ENCODE measurements at regions not wholly inside any gene's neighbourhood (a gene's known extent, or its start where the extent isn't known, plus 50 kb on each side); places are given as distances from the start of the nearest gene placed in this dataset.

DNA sequence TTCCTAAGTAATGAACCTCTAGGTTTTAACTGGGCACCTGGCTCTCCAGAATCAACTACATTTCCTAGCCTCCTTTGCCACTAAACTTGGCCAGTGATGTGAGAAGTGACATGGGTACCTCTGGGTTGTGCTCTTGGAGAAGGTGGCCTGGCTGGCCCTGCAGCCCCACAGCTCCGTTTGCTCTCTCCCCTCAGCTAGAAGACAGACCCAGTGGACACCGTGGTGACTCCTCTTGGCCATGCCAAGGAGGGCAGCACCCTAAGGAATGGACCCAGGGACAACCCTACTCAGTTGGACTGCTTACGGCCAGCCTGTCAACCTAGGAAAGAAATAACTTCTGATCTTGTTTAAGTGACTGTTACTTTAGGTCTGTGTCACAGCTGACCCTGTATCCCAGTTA is 151.4 kb downstream of the TMEM132E start:
- Histone ChIP-seq H4K20me1 (ENCODE audit: control insufficient read depth, insufficient read depth, insufficient read length) (no peaks in the 10 kb centered on the region), H2BK5ac (ENCODE audit: insufficient read length, low read length) (no peak overlapping the region), H2AK5ac (ENCODE audit: insufficient read length, low read length) (no peak overlapping the region), H3K4me1 (ENCODE audit: insufficient read depth, low read length) (no peaks in the 10 kb centered on the region), H2BK120ac (ENCODE audit: low read depth, low read length, poor library complexity, severe bottlenecking) (no peak overlapping the region), H2BK15ac (ENCODE audit: low read depth, low read length) (no peak overlapping the region), H3K27ac (ENCODE audit: insufficient read length, low read depth, low read length) (no peak overlapping the region), H4K8ac (replicated peaks; ENCODE audit: insufficient read length, low read depth, low read length) (no peak overlapping the region), H4K5ac (ENCODE audit: insufficient read length, low read depth, low read length) (no peak overlapping the region), H3K4ac (ENCODE audit: low read depth, low read length) (no peak overlapping the region), H3K9me3 (ENCODE audit: control insufficient read depth, low read depth, low read length) (no peaks in the 10 kb centered on the region), H3K4me2 (ENCODE audit: insufficient read depth, insufficient read length, low read length) (no peak overlapping the region), H3K23me2 (ENCODE audit: insufficient read length, low read depth, low read length, poor library complexity, severe bottlenecking) (no peaks in the 10 kb centered on the region), H3K9ac (ENCODE audit: extremely low read depth, insufficient read length, low read length) (no peak overlapping the region), H3K79me1 (ENCODE audit: insufficient read depth, low read depth, low read length, poor library complexity, severe bottlenecking) (no peaks in the 10 kb centered on the region), H2BK12ac (ENCODE audit: insufficient read length, low read depth, low read length) (no peak overlapping the region), H3T11ph (ENCODE audit: low read length) (no peak overlapping the region), H4K91ac (ENCODE audit: insufficient read length, low read depth, low read length) (no peak overlapping the region), H3K14ac (ENCODE audit: insufficient read depth, low read length) (no peak overlapping the region; the same call in 1 of the 2 replicates), H3K18ac (ENCODE audit: insufficient read length, low read depth, low read length) (no peak overlapping the region), H2AFZ (ENCODE audit: low read length) (no peak overlapping the region), H3K23ac (ENCODE audit: insufficient read length, low read depth, low read length) (no peak overlapping the region), H3K79me2 (ENCODE audit: insufficient read depth, low read length) (no peaks in the 10 kb centered on the region), H2BK20ac (ENCODE audit: low read depth, low read length, poor library complexity, severe bottlenecking) (no peak overlapping the region), H3K27me3 (ENCODE audit: insufficient read depth, low read length) (no peaks in the 10 kb centered on the region), H3K56ac (ENCODE audit: insufficient read length, low read depth, low read length) (no peak overlapping the region)
- H3K27me3 Mint-ChIP-seq (ENCODE audit: low read depth) = peaks cover 5% of the 10 kb centered on the region
- H3K9me3 Mint-ChIP-seq = peaks cover 5 to 10% of the 10 kb centered on the region in 2 experiments; a peak in 4 of 5 replicates
- TF ChIP-seq, protein P1, sequence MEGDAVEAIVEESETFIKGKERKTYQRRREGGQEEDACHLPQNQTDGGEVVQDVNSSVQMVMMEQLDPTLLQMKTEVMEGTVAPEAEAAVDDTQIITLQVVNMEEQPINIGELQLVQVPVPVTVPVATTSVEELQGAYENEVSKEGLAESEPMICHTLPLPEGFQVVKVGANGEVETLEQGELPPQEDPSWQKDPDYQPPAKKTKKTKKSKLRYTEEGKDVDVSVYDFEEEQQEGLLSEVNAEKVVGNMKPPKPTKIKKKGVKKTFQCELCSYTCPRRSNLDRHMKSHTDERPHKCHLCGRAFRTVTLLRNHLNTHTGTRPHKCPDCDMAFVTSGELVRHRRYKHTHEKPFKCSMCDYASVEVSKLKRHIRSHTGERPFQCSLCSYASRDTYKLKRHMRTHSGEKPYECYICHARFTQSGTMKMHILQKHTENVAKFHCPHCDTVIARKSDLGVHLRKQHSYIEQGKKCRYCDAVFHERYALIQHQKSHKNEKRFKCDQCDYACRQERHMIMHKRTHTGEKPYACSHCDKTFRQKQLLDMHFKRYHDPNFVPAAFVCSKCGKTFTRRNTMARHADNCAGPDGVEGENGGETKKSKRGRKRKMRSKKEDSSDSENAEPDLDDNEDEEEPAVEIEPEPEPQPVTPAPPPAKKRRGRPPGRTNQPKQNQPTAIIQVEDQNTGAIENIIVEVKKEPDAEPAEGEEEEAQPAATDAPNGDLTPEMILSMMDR (conservative IDR thresholded peaks at IDR 0.05) = no peak
- H3K4me1 Mint-ChIP-seq = peaks cover 2 to 17% of the 10 kb centered on the region in 2 experiments
- WGBS (ENCODE audit: extremely low coverage, insufficient read length, low lambda C conversion rate) = no CpG with 5 or more reads among the region's 3 CpGs
- H3K27ac Mint-ChIP-seq = no peak overlapping the region
- peak; percentile 12 for DNase-seq
- peaks cover 0 to 11% (median 2%) of the 10 kb centered on the region in 3 experiments; a peak in 4 of 7 replicates for H3K36me3 Mint-ChIP-seq (ENCODE audit: insufficient read depth in 1 of 3, low read depth in 3 of 3)
- H3K4me3 Mint-ChIP-seq = no peak overlapping the region

Measured in H9 (cell line).